Right atrium auricular region (tissue), 2 donors: ENCODE measurements at regions not wholly inside any gene's neighbourhood (a gene's known extent, or its start where the extent isn't known, plus 50 kb on each side); places are given as distances from the start of the nearest gene placed in this dataset.

Experiments
- DNase-seq: peaks from one replicate; pipeline ENCODE4 v3.0.0-alpha.2; 2019; ENCODE audit warnings: low spot score
- H3K27ac ChIP-seq, 2 donors: fragments of 200-600 bp; sonication (generic); 1 replicate in 1 of 2; 2 replicates in 1 of 2; pipeline ENCODE4 v1.5.1; 2016 to 2019
- H3K27me3 ChIP-seq, 2 donors: fragments of 200-600 bp; sonication (generic); one replicate each; pipeline versions ENCODE4 v1.5.1 to v1.6.0; 2017 to 2019
- H3K36me3 ChIP-seq: fragments of 200-600 bp; sonication (generic); one replicate; pipeline ENCODE4 v1.5.1; 2016
- H3K4me1 ChIP-seq, 2 donors: fragments of 200-600 bp; sonication (generic); one replicate each; pipeline versions ENCODE4 v1.5.1 to v1.6.0; 2017 to 2019
- H3K4me3 ChIP-seq, 2 donors: fragments of 200-600 bp; sonication (generic); 1 replicate in 1 of 2; 2 replicates in 1 of 2; pipeline ENCODE4 v1.5.1; 2017 to 2019; ENCODE audit warnings: mild to moderate bottlenecking in 1 of 2, moderate library complexity in 1 of 2
- H3K9me3 ChIP-seq, 2 donors: fragments of 200-600 bp; sonication (generic); one replicate each; pipeline ENCODE4 v1.5.1; 2019
- TF ChIP-seq, protein P1 (sequence below), 2 donors: fragments of 200-600 bp; sonication (generic); IDR thresholded peaks; one replicate each; pipeline ENCODE4 v1.5.1; 2019; ENCODE audit warnings: antibody characterized with exemption in 2 of 2

DNA sequence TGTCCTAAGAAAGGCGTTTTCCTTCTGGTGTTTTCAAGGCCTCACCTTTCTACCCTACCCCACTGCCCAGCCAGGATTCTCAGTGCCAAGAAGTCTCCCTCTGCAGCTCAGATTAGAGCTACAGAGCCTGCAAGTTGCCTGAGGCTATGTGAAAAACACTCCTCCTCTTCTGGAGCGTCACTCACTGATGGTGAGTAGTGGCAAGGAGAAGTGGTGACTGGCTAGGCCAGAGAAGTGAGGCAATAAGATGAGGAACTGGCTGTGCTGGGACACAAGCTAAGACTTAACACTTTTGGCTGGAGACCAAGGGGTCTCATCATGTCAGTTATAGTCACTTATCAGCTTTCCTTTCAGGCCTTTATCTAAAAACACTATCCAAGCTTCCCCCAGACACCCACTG lies 86.7 kb upstream of the PRKAR2B start:
- Histone ChIP-seq H3K4me3 (no peak overlapping the region), H3K27ac (no peak overlapping the region), H3K9me3 (peaks cover 0 to 6% of the 10 kb centered on the region in 2 donors), H3K36me3 (no peaks in the 10 kb centered on the region), H3K27me3 (no peaks in the 10 kb centered on the region), H3K4me1 (no peaks in the 10 kb centered on the region)
- TF ChIP-seq, protein P1, sequence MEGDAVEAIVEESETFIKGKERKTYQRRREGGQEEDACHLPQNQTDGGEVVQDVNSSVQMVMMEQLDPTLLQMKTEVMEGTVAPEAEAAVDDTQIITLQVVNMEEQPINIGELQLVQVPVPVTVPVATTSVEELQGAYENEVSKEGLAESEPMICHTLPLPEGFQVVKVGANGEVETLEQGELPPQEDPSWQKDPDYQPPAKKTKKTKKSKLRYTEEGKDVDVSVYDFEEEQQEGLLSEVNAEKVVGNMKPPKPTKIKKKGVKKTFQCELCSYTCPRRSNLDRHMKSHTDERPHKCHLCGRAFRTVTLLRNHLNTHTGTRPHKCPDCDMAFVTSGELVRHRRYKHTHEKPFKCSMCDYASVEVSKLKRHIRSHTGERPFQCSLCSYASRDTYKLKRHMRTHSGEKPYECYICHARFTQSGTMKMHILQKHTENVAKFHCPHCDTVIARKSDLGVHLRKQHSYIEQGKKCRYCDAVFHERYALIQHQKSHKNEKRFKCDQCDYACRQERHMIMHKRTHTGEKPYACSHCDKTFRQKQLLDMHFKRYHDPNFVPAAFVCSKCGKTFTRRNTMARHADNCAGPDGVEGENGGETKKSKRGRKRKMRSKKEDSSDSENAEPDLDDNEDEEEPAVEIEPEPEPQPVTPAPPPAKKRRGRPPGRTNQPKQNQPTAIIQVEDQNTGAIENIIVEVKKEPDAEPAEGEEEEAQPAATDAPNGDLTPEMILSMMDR (IDR thresholded peaks at IDR 0.05), result no peak
- no peak for DNase-seq

DNA sequence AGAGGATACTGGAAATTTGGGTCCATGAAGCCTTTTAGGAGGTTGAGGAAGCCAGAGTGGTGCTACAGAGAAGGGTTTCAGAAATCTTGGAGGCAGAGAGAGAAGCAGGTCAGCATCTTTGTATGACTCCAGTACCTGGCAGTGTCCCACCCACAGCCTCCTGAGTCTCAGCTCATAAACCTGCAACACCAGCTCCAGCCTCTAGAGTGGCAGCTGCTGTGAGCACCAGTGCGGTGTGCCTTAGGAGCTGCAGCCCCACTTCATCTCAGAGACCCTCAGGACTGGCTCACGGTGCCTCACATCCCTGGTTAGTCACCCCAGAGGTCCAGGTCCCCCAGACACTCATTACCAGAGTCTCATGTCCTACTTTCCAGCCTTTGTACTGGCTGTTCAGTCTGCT lies 84.8 kb upstream of the PRKAR2B start:
- no peak overlapping the region for H3K4me3 ChIP-seq
- H3K36me3 ChIP-seq, result no peaks in the 10 kb centered on the region
- no peaks in the 10 kb centered on the region for H3K27me3 ChIP-seq
- H3K4me1 ChIP-seq, result no peaks in the 10 kb centered on the region
- DNase-seq, result no peak
- H3K9me3 ChIP-seq, result peaks cover 0 to 6% of the 10 kb centered on the region in 2 donors
- TF ChIP-seq, protein P1 (IDR thresholded peaks at IDR 0.05), result no peak
- H3K27ac ChIP-seq, result no peak overlapping the region

- H3K36me3 ChIP-seq, result no peaks in the 10 kb centered on the region
- TF ChIP-seq, protein P1 (IDR thresholded peaks at IDR 0.05), result no peak
These were observed 81.8 kb upstream of the PRKAR2B start for GRCh38 chr7:106962751-106963150.

GRCh38 chr7:106964466-106964865 lies 80.0 kb upstream of the PRKAR2B start:
- H3K36me3 ChIP-seq, result no peaks in the 10 kb centered on the region
- H3K9me3 ChIP-seq, result no peaks in the 10 kb centered on the region
- TF ChIP-seq, protein P1 (IDR thresholded peaks at IDR 0.05), result no peak
- no peak for DNase-seq
- no peak overlapping the region for H3K27ac ChIP-seq
- H3K4me1 ChIP-seq, result no peaks in the 10 kb centered on the region
- no peak overlapping the region for H3K4me3 ChIP-seq
- no peaks in the 10 kb centered on the region for H3K27me3 ChIP-seq

More at GRCh38 chr7:106962751-106963150, 81.8 kb upstream of the PRKAR2B start:
- no peak for DNase-seq
- no peaks in the 10 kb centered on the region for H3K27me3 ChIP-seq
- no peaks in the 10 kb centered on the region for H3K9me3 ChIP-seq
- no peaks in the 10 kb centered on the region for H3K4me1 ChIP-seq
- no peak overlapping the region for H3K4me3 ChIP-seq
- H3K27ac ChIP-seq, result no peak overlapping the region

DNA sequence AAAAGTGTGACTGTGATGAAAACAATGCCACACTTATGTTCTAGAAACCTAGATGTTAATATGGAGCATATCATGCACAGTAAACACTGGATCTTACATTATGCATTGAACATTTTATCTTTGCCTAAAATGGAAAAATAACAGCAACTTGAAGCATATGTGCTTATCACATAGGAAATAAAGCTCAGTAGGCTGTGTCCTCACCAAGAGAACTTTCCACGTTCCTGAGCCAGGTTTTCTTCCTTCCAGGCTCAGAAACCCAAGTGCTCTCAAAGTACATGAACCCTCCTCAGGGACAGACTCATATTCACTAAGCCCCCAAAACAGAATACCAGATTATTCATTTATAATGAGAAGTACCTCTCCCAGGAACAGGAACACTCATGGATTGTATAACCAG lies 79.4 kb upstream of the PRKAR2B start:
- H3K27ac ChIP-seq, result no peak overlapping the region
- H3K36me3 ChIP-seq, result no peaks in the 10 kb centered on the region
- DNase-seq, result no peak
- TF ChIP-seq, protein P1 (IDR thresholded peaks at IDR 0.05), result no peak
- H3K4me3 ChIP-seq, result no peak overlapping the region
- H3K4me1 ChIP-seq, result no peaks in the 10 kb centered on the region
- H3K9me3 ChIP-seq, result no peaks in the 10 kb centered on the region
- no peaks in the 10 kb centered on the region for H3K27me3 ChIP-seq

- no peaks in the 10 kb centered on the region for H3K36me3 ChIP-seq
- TF ChIP-seq, protein P1 (IDR thresholded peaks at IDR 0.05), result no peak
- DNase-seq, result no peak
- no peaks in the 10 kb centered on the region for H3K4me1 ChIP-seq
- no peaks in the 10 kb centered on the region for H3K27me3 ChIP-seq
- no peak overlapping the region for H3K27ac ChIP-seq
- no peak overlapping the region for H3K4me3 ChIP-seq
- H3K9me3 ChIP-seq, result no peaks in the 10 kb centered on the region
These were observed 78.4 kb upstream of the PRKAR2B start for GRCh38 chr7:106966121-106966520.
